Esophagus squamous epithelium (tissue), 5 donors: ENCODE measurements at regions not wholly inside any gene's neighbourhood (a gene's known extent, or its start where the extent isn't known, plus 50 kb on each side); places are given as distances from the start of the nearest gene placed in this dataset.
A peak's percentile ranks its signal among the peaks of the same experiment; 100 is the strongest.
"Not testable (repeated sequence)": the region's sequence is repeated elsewhere in the genome, so short reads cannot be mapped to it uniquely, and the experiment has no call there.

Experiments used
- DNase-seq: peaks from one replicate; lab custom pipeline; 2025; lab: John Stamatoyannopoulos, UW
- H3K27ac ChIP-seq, 4 donors: fragments of 200-600 bp; sonication (generic); one replicate each; pipeline ENCODE4 v1.5.1; 2016 to 2019; ENCODE audit warnings: mild to moderate bottlenecking in 1 of 4
- H3K27me3 ChIP-seq, 4 donors: fragments of 200-600 bp; sonication (generic); 1 replicate in 3 of 4; 2 replicates in 1 of 4; pipeline versions ENCODE4 v1.5.1 to v1.6.0; 2017 to 2021; ENCODE audit warnings: antibody characterized with exemption in 1 of 4
- H3K36me3 ChIP-seq, 3 donors: fragments of 200-600 bp; sonication (generic); one replicate each; pipeline ENCODE4 v1.5.1; 2016 to 2019
- H3K4me1 ChIP-seq, 3 donors: fragments of 200-600 bp; sonication (generic); one replicate each; pipeline ENCODE4 v1.5.1; 2017 to 2019
- H3K4me3 ChIP-seq, 4 donors: fragments of 200-600 bp; sonication (generic); 1 replicate in 3 of 4; 2 replicates in 1 of 4; pipeline ENCODE4 v1.5.1; 2016 to 2019; ENCODE audit warnings: mild to moderate bottlenecking in 2 of 4, moderate library complexity in 1 of 4
- H3K9me3 ChIP-seq, 3 donors: fragments of 200-600 bp; sonication (generic); one replicate each; pipeline ENCODE4 v1.5.1; 2016 to 2019
- POLR2A ChIP-seq, 4 donors: fragments of 450-650 bp; IDR thresholded peaks; one replicate each; pipeline ENCODE4 v1.6.1; 2017; ENCODE audit warnings: antibody characterized with exemption in 4 of 4, mild to moderate bottlenecking in 4 of 4, moderate library complexity in 3 of 4
- WGBS, 2 donors: methylation state at CpG; one replicate each; pipeline ENCODE4 v1.1.5; 2018; 5-methylcytosine and 5-hydroxymethylcytosine counted together
- intact Hi-C: fragments of 100-400 bp; cut with DNase I; formaldehyde crosslinking; loops from one replicate; pipeline ENCODE4 v1.15.0; 2022
- TF ChIP-seq, protein P1 (sequence below), 6 experiments: fragments of 450-650 bp in 4 of 6; fragments of 200-600 bp in 2 of 6; sonication (generic) in 2 of 6; IDR thresholded peaks; one replicate each; pipeline ENCODE4 v1.5.1; 2016 to 2019; ENCODE audit warnings: antibody characterized with exemption in 6 of 6, mild to moderate bottlenecking in 4 of 6, moderate library complexity in 4 of 6
- donor health status: DM: yes; HTN: yes; CAD: no.

DNA sequence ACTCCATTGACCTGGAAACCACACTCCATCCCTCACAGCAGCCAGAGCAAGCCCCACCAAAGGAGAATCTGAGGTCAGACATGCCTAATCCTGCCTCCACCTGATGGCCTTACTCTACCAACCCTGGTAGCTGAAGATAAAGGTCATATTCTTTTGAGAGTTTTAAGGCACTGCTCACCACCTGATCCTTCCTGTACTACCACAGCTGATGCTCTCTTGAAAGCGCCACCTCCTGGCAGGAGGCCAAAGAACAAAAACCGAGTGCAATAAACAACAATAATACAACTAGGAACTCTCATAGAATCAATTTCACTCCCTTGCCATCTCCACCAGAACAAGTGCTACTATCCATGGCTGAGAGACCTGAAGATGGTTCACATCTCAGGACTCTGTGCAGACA, 301.6 kb downstream of the NAF1 start:
- no peak for TF ChIP-seq POLR2A (IDR thresholded peaks at IDR 0.05)
- TF ChIP-seq, protein P1, sequence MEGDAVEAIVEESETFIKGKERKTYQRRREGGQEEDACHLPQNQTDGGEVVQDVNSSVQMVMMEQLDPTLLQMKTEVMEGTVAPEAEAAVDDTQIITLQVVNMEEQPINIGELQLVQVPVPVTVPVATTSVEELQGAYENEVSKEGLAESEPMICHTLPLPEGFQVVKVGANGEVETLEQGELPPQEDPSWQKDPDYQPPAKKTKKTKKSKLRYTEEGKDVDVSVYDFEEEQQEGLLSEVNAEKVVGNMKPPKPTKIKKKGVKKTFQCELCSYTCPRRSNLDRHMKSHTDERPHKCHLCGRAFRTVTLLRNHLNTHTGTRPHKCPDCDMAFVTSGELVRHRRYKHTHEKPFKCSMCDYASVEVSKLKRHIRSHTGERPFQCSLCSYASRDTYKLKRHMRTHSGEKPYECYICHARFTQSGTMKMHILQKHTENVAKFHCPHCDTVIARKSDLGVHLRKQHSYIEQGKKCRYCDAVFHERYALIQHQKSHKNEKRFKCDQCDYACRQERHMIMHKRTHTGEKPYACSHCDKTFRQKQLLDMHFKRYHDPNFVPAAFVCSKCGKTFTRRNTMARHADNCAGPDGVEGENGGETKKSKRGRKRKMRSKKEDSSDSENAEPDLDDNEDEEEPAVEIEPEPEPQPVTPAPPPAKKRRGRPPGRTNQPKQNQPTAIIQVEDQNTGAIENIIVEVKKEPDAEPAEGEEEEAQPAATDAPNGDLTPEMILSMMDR (IDR thresholded peaks at IDR 0.05), result no peak

DNA sequence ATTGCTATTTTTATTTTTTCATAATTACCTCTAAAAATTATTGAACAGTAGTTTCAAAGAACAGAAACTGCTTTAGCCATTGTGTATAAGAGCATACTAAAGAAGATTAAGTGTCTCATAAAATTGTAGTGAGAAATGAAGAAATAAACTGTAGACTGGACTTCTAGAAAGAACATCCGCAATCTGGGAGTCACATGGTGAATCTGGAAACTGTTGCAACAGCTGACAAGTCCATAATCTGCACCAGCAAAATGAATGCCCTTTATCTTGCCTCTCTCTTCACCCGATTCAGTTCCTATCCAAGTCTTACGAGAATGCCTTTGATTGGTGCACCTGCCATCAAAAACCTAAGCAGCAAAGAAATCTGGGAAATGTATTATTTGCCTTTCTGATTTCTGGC, 312.9 kb downstream of the NAF1 start:
- Histone ChIP-seq H3K27me3 (no peaks in the 10 kb centered on the region), H3K27ac (no peak overlapping the region), H3K4me3 (no peak overlapping the region), H3K4me1 (peaks cover 0 to 34% (median 0%) of the 10 kb centered on the region in 3 donors), H3K9me3 (no peaks in the 10 kb centered on the region), H3K36me3 (no peaks in the 10 kb centered on the region)
- WGBS, 2 donors, result 76 to 87% methylated on average over 3 of the region's 3 CpGs
- DNase-seq, result no peak
- TF ChIP-seq, protein P1 (IDR thresholded peaks at IDR 0.05), result no peak
- no peak for TF ChIP-seq POLR2A (IDR thresholded peaks at IDR 0.05)
- intact Hi-C loops, result no loop called here

More for the DNA sequence above, 301.6 kb downstream of the NAF1 start:
- intact Hi-C loops, result no loop called here
- H3K27ac ChIP-seq, result no peak overlapping the region
- H3K9me3 ChIP-seq, result peaks cover 0 to 4% (median 0%) of the 10 kb centered on the region in 3 donors
- H3K4me3 ChIP-seq, result no peak overlapping the region
- no peaks in the 10 kb centered on the region for H3K36me3 ChIP-seq
- no peak for DNase-seq
- no peaks in the 10 kb centered on the region for H3K4me1 ChIP-seq
- 58 to 90% methylated on average over 2 of the region's 2 CpGs for WGBS, 2 donors
- H3K27me3 ChIP-seq, result no peaks in the 10 kb centered on the region

DNA sequence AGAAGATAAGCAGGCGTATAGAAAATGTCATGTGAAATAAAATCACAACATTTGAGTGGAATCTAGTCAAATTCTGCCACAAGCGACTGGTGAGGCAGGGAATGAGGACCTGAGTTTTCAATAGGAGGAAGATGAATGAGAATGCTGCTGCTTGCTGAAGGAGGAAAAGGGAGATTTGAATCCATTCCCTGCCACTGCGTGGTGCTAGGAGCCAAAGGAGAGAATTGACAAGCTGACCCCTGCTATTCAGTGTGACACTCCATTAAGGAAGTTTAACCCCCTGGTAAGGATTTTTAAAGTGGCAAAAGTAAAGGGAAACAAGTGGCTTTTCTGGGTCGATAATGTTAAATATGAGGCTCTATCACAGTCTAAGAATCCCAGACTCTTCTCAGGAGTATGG, 314.0 kb downstream of the NAF1 start:
- peaks cover 0 to 33% (median 0%) of the 10 kb centered on the region in 3 donors for H3K4me1 ChIP-seq
- H3K27me3 ChIP-seq, result no peaks in the 10 kb centered on the region
- intact Hi-C loops, result no loop called here
- DNase-seq, result no peak
- H3K4me3 ChIP-seq, result no peak overlapping the region
- H3K27ac ChIP-seq, result no peak overlapping the region
- H3K9me3 ChIP-seq, result no peaks in the 10 kb centered on the region
- H3K36me3 ChIP-seq, result no peaks in the 10 kb centered on the region
- TF ChIP-seq, protein P1 (IDR thresholded peaks at IDR 0.05), result no peak
- TF ChIP-seq POLR2A (IDR thresholded peaks at IDR 0.05), result no peak
- WGBS, 2 donors, result 78 to 87% methylated on average over 4 of the region's 4 CpGs

DNA sequence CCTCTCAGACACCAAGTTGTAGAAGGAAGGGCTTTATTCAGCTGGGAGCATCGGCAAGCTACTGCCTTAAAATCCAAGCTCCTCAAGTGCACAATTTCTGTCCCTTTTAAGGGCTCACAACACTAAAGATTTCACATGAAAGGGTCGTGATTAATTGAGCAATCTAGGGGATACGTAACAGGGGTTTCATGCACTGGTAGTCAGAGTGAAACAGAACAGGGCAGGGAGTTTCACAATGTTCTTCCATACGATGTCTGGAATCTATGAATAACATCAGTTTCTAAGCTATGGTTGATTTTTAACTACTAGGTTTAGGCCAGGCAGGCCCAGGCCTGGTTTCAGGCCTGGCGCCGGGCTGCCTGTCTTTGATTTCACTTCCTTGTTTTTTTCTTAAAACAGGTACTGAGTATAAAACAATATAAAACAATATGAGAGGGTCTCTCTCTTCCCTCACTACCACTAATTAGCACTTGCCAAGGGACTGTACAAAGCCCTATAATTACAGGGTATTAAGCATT, 315.4 kb downstream of the NAF1 start:
- intact Hi-C loops, DNase-seq: not testable (repeated sequence)

DNA sequence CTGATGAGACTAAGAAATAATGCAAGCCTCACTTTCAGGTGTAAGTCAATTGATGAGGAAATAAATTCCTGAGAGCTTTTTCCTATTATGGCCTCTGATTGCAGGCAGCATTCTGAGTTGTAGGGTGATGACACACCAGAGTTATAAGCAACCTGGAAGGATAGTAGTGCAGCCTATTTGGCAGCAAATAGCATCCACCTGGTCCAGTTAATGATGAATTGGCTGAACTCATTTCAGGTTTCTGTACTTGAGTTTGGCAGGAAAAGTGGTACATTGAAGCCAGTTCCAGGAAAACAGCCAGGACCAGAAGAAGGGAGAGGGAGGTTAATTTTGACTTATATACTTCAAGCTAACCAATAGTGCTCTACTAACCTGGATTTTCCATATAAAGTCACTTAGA, 316.8 kb downstream of the NAF1 start:
- H3K4me3 ChIP-seq, result no peak overlapping the region
- intact Hi-C loops, result no loop called here
- DNase-seq, result no peak
- TF ChIP-seq, protein P1 (IDR thresholded peaks at IDR 0.05), result no peak
- TF ChIP-seq POLR2A (IDR thresholded peaks at IDR 0.05), result no peak
- no peaks in the 10 kb centered on the region for H3K27me3 ChIP-seq
- H3K4me1 ChIP-seq, result peaks cover 0 to 33% (median 0%) of the 10 kb centered on the region in 3 donors
- H3K36me3 ChIP-seq, result no peaks in the 10 kb centered on the region
- no peaks in the 10 kb centered on the region for H3K9me3 ChIP-seq
- H3K27ac ChIP-seq, result no peak overlapping the region

More for the DNA sequence above, 315.4 kb downstream of the NAF1 start:
- H3K27me3 ChIP-seq, H3K4me3 ChIP-seq, H3K9me3 ChIP-seq, H3K36me3 ChIP-seq: not testable (repeated sequence)
- peaks cover 0 to 33% (median 0%) of the 10 kb centered on the region in 3 donors for H3K4me1 ChIP-seq
- whole genome bisulfite sequencing, 2 donors, result 43 to 44% methylated on average over 6 of the region's 6 CpGs
- peak overlapping the region in 2 of 4 donors; percentile 30 to 65 for H3K27ac ChIP-seq
